Stimulated activated CD4-positive, alpha-beta T cell treated with anti-CD3 and anti-CD28 coated beads, Interleukin-2, amount 100 ng/mL, for 24 hours (primary cell): ENCODE measurements at regions not wholly inside any gene's neighbourhood (a gene's known extent, or its start where the extent isn't known, plus 50 kb on each side); places are given as distances from the start of the nearest gene placed in this dataset.
"Not testable (repeated sequence)": the region's sequence is repeated elsewhere in the genome, so short reads cannot be mapped to it uniquely, and the experiment has no call there.

Experiments used
- DNase-seq, 2 donors: peaks; one replicate each; pipeline ENCODE4 v3.0.0-alpha.2; 2020

DNA sequence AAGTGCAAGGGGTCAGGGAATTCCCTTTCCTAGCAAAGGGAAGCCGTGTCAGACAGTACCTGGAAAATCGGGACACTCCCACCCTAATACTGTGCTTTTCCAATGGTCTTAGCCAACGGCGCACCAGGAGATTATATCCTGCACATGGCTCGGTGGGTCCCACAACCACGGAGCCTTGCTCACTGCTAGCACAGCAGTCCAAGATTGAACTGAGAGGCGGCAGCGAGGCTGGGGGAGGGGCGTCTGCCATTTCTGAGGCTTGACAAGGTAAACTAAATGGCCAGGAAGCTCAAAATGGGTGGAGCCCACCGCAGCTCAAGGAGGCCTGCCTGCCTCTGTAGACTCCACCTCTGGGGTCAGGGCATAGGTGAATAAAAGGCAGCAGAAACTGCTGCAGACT lies 76.5 kb upstream of the LINC00632 start:
- not testable (repeated sequence) for DNase-seq

DNA sequence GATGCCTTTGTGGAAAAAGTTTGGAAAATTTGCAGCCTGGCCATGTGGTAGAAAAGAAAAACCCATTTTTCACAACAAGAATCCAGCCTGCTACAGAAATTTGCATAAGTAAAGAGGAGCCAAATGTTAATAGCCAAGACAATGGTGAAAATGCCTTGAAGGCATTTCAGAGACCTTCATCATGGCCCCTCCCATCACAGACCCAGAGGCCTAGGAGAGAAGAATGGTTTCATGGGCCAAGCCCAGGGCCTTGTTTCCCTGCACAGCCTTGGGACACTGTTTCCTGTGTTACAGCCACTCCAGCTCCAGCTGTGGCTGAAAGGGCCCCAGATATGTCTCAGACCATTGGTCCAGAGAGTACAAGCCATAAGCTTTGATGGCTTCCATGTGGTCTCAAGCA lies 101.4 kb upstream of the LINC00632 start:
- no peak for DNase-seq

DNA sequence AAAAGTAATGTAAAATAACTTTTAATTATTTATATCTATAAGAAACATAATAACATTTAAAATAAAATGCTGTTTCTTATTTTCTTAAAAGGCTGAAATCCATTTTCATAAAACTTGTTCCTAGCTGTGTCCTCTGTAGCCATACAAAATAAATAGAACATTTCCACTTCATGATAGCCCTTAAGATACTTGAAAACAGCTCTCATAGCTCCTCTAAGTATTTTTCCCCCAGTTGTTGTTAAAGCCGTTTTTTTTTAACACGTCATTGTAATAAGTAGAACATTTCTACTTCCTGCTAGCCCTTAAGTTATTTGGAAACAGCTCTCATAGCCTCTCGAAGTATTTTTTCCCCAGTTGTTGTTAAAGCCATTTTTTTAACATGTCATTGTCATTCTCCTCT lies 97.3 kb upstream of the SOX3 start:
- no peak for DNase-seq

DNA sequence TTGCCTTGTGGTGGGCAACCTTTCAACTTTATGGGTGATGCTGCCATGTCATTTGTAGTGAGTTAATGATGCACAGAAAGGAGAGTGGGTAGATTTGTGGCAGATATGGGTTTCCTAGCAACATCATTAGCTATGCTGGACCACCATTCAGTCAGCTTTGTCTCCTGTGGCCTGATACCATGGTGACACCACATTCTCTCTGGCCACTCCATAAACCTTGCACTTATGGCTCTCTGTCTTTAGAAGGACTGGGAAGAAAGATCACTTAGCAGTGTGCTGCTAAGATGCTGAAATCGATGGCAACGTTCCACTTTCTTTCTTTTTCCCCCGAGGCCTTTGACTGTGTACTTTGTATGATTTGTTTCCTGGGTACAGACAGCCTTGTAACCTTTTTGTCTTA lies 95.0 kb upstream of the SOX3 start:
- DNase-seq = no peak

DNA sequence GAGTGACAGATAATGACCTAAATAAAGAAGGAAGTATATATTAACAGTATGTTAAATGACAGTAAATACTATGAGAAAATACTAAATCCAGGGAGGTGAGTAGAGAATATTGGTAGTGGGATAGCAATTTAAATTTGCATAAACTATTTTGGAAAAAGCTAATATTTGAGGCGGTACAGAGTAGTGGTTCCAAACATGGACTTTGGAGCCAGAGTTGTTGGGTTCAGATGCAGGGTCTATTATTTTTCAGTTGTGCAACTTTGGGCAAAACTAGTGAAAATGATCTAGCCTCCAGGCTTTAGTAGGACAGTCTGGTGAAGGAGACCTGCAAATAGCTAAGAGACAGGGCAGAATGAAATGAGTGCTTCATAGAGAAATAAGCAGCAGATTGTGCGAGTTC lies 84.8 kb upstream of the SOX3 start:
- DNase-seq = no peak

DNA sequence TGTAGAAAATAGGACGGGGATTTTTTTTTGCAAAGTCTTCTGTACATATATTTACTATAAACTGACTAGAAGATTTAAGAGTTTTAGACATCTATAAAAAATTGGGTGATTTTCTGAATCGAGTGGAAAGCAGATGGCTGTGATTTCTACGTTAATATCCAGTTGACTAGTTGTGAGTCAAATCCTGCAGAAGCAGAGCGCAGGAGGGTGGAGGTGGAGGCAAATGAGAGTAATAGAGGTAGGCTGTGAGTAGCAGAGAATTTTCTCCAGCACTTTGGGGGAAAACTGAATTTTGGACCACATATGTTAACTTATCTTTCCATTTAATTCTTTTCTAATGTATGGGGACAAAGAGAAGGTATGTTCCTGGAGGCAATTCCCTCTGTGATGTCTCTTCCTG lies 82.1 kb upstream of the SOX3 start:
- no peak for DNase-seq

DNA sequence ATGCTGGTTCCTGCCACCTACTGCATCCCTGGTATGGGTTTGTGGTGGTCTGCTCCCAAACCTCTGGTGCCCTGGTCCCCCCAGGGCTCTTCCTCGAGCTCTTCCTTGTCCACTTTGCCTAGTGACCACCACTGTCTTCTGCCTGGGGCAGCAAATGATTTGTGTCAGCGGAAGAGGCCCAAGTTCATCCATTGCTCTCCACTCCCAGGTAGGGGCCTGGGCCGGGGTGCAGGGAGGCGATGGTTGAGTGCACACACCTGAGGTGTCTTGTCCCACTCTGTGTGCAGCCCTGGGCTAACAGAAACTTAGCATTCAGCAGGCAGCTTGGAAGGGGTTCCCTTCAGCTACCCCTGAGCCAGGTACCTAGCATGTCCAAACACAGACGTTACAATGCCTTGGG lies 75.6 kb upstream of the SOX3 start:
- DNase-seq = no peak

DNA sequence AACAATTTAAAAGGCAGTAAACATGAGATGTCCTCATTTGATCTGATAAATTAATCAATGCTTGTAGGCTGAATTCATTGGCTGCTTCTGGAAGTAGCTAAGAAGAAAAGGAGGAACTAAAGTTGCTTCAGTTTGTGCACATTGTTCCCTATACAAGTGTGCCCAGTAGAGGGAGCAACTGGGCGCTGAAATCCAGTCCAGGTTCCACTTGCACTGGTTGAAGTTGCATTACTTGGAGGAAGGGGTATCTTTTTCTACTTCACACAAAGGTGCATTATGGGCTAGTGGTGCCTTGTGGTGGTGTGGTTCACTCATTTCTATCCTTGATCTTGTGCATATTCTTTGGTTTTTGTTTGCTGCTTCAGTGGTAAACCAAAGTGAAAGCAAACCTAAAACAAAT lies 67.9 kb upstream of the SOX3 start:
- DNase-seq = peak; percentile 8 to 15

DNA sequence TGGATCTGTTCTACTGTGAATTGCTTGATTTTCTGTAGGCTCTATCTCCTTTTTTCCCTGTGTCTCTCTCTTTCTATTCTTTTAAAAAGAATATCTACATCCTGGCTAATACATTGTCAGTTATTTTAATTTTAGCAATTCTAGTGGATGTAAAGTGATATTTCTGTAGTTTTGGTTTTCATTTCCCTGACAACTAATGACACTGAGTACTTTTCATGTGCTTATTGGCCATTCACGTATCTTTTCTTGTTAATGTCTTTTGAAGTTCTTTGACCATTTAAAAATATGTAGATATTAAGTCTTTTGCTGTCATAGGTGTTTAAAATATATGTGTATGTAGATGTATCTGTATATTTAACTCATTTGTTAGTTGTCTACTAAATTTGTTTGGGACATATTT lies 59.0 kb upstream of the SOX3 start:
- DNase-seq = no peak
